ENCODE measurements at regions not wholly inside any gene's neighbourhood (a gene's known extent, or its start where the extent isn't known, plus 50 kb on each side); places are given as distances from the start of the nearest gene placed in this dataset.

GRCh38 chr13:40205771-40206240 is 460.6 kb downstream of the FOXO1 start:
- no peaks in the 10 kb centered on the region for H3K27me3 Mint-ChIP-seq
- peaks cover 13% of the 10 kb centered on the region for H3K36me3 Mint-ChIP-seq
- H3K4me3 Mint-ChIP-seq: no peak overlapping the region
- H3K4me1 Mint-ChIP-seq: peaks cover 21% of the 10 kb centered on the region
- DNase-seq: no peak
- no peak for ATAC-seq
- H3K27ac Mint-ChIP-seq: peak overlapping the region; percentile 70
- peaks cover 2% of the 10 kb centered on the region for H3K9me3 Mint-ChIP-seq (ENCODE audit: low read depth)
- CTCF ChIA-PET: interaction anchor here (1.0 to 1.1 kb wide), 2 partner anchors 11 to 80 kb away, joined by 3 read pairs; no protein-coding TSS in a partner anchor

GRCh38 chr13:40206241-40207000 is 460.0 kb downstream of the FOXO1 start:
- H3K4me1 Mint-ChIP-seq: peaks cover 21% of the 10 kb centered on the region
- H3K4me3 Mint-ChIP-seq: no peak overlapping the region
- H3K36me3 Mint-ChIP-seq: peaks cover 13% of the 10 kb centered on the region
- ATAC-seq (peak; percentile 86), DNase-seq (peak; percentile 54)
- peaks cover 2% of the 10 kb centered on the region for H3K9me3 Mint-ChIP-seq (ENCODE audit: low read depth)
- peak overlapping the region; percentile 88 for H3K27ac Mint-ChIP-seq
- CTCF ChIA-PET: interaction anchor here (0.9 to 1.1 kb wide), 4 partner anchors 12 to 137 kb away, joined by 3 read pairs; no protein-coding TSS in a partner anchor
- no peaks in the 10 kb centered on the region for H3K27me3 Mint-ChIP-seq

- Mint-ChIP-seq H3K36me3 (peaks cover 13% of the 10 kb centered on the region), H3K4me1 (peaks cover 21% of the 10 kb centered on the region), H3K4me3 (no peak overlapping the region), H3K27ac (peak overlapping the region; percentile 88), H3K9me3 (ENCODE audit: low read depth) (peaks cover 2% of the 10 kb centered on the region), H3K27me3 (no peaks in the 10 kb centered on the region)
- no peak for ATAC-seq
- CTCF ChIA-PET: interaction anchor here (0.9 to 1.0 kb wide), 3 partner anchors 12 to 138 kb away, joined by 3 read pairs; no protein-coding TSS in a partner anchor
- DNase-seq: no peak
These were observed 459.4 kb downstream of the FOXO1 start for GRCh38 chr13:40207001-40207478.

GRCh38 chr13:40208517-40208916 is 457.9 kb downstream of the FOXO1 start:
- peaks cover 21% of the 10 kb centered on the region for H3K4me1 Mint-ChIP-seq
- no peak overlapping the region for H3K4me3 Mint-ChIP-seq
- ATAC-seq (no peak), DNase-seq (no peak)
- peaks cover 13% of the 10 kb centered on the region for H3K36me3 Mint-ChIP-seq
- peaks cover 2% of the 10 kb centered on the region for H3K9me3 Mint-ChIP-seq (ENCODE audit: low read depth)
- CTCF ChIA-PET: no interaction called here
- no peak overlapping the region for H3K27ac Mint-ChIP-seq
- H3K27me3 Mint-ChIP-seq: no peaks in the 10 kb centered on the region

GRCh38 chr13:40210865-40211585 is 455.4 kb downstream of the FOXO1 start:
- H3K4me3 Mint-ChIP-seq: no peak overlapping the region
- DNase-seq: peak; percentile 11
- no peak overlapping the region for H3K27ac Mint-ChIP-seq
- peaks cover 14% of the 10 kb centered on the region for H3K4me1 Mint-ChIP-seq
- no peaks in the 10 kb centered on the region for H3K27me3 Mint-ChIP-seq
- peaks cover 11% of the 10 kb centered on the region for H3K36me3 Mint-ChIP-seq
- H3K9me3 Mint-ChIP-seq (ENCODE audit: low read depth): peaks cover 1% of the 10 kb centered on the region
- CTCF ChIA-PET: interaction anchor here (1.7 kb wide), 1 partner anchor 127 kb away, joined by 4 read pairs; no protein-coding TSS in a partner anchor
- no peak for ATAC-seq

- CTCF ChIA-PET: interaction anchor here (1.7 kb wide), 1 partner anchor 128 kb away, joined by 4 read pairs; no protein-coding TSS in a partner anchor
- Mint-ChIP-seq H3K27ac (no peak overlapping the region), H3K4me3 (no peak overlapping the region), H3K9me3 (ENCODE audit: low read depth) (no peaks in the 10 kb centered on the region), H3K4me1 (peaks cover 9% of the 10 kb centered on the region), H3K27me3 (no peaks in the 10 kb centered on the region), H3K36me3 (peaks cover 7% of the 10 kb centered on the region)
- peak; percentile 23 for DNase-seq
- no peak for ATAC-seq
These were observed 454.9 kb downstream of the FOXO1 start for GRCh38 chr13:40211586-40211968.

- ATAC-seq: no peak
- no peak for DNase-seq
- H3K27ac Mint-ChIP-seq: no peak overlapping the region
- CTCF ChIA-PET: no interaction called here
- peaks cover 1% of the 10 kb centered on the region for H3K36me3 Mint-ChIP-seq
- no peak overlapping the region for H3K4me3 Mint-ChIP-seq
- H3K4me1 Mint-ChIP-seq: no peaks in the 10 kb centered on the region
- no peaks in the 10 kb centered on the region for H3K9me3 Mint-ChIP-seq (ENCODE audit: low read depth)
- H3K27me3 Mint-ChIP-seq: no peaks in the 10 kb centered on the region
These were observed 452.7 kb downstream of the FOXO1 start for GRCh38 chr13:40213779-40214178.

- Mint-ChIP-seq H3K4me3 (no peak overlapping the region), H3K27me3 (no peaks in the 10 kb centered on the region), H3K36me3 (peaks cover 1% of the 10 kb centered on the region), H3K9me3 (ENCODE audit: low read depth) (no peaks in the 10 kb centered on the region), H3K27ac (no peak overlapping the region), H3K4me1 (peaks cover 3% of the 10 kb centered on the region)
- ATAC-seq (no peak), DNase-seq (no peak)
- CTCF ChIA-PET: interaction anchor here (0.8 kb wide), 1 partner anchor 98 kb away, joined by 3 read pairs; no protein-coding TSS in a partner anchor
These were observed 451.1 kb downstream of the FOXO1 start for GRCh38 chr13:40215311-40215710.

GRCh38 chr13:40215747-40216146 is 450.7 kb downstream of the FOXO1 start:
- H3K27ac Mint-ChIP-seq: peak overlapping the region; percentile 4

GRCh38 chr13:40217675-40218074 is 448.8 kb downstream of the FOXO1 start:
- H3K4me3 Mint-ChIP-seq: no peak overlapping the region
- CTCF ChIA-PET: interaction anchor here (0.7 to 1.4 kb wide), 2 partner anchors 34 to 92 kb away, joined by 3 read pairs; no protein-coding TSS in a partner anchor

More at GRCh38 chr13:40215747-40216146, 450.7 kb downstream of the FOXO1 start:
- CTCF ChIA-PET: no interaction called here
- Mint-ChIP-seq H3K27me3 (no peaks in the 10 kb centered on the region), H3K9me3 (ENCODE audit: low read depth) (no peaks in the 10 kb centered on the region), H3K36me3 (peaks cover 1% of the 10 kb centered on the region), H3K4me1 (peaks cover 8% of the 10 kb centered on the region), H3K4me3 (no peak overlapping the region)
- DNase-seq: peak; percentile 38
- ATAC-seq: no peak

GRCh38 chr13:40220299-40220935 is 446.0 kb downstream of the FOXO1 start:
- peak; percentile 37 for ATAC-seq
- Mint-ChIP-seq H3K4me3 (no peak overlapping the region), H3K27me3 (no peaks in the 10 kb centered on the region), H3K36me3 (no peaks in the 10 kb centered on the region), H3K9me3 (ENCODE audit: low read depth) (no peaks in the 10 kb centered on the region), H3K27ac (no peak overlapping the region), H3K4me1 (peaks cover 26% of the 10 kb centered on the region)
- CTCF ChIA-PET: interaction anchor here (1.1 to 1.5 kb wide), 3 partner anchors 29 to 557 kb away, joined by 3 read pairs; no protein-coding TSS in a partner anchor
- no peak for DNase-seq

More at GRCh38 chr13:40217675-40218074, 448.8 kb downstream of the FOXO1 start:
- ATAC-seq (no peak), DNase-seq (no peak)
- Mint-ChIP-seq H3K27me3 (no peaks in the 10 kb centered on the region), H3K36me3 (peaks cover 1% of the 10 kb centered on the region), H3K9me3 (ENCODE audit: low read depth) (no peaks in the 10 kb centered on the region), H3K27ac (no peak overlapping the region), H3K4me1 (peaks cover 26% of the 10 kb centered on the region)

GRCh38 chr13:40221131-40221459 is 445.3 kb downstream of the FOXO1 start:
- no peaks in the 10 kb centered on the region for H3K9me3 Mint-ChIP-seq (ENCODE audit: low read depth)
- no peaks in the 10 kb centered on the region for H3K27me3 Mint-ChIP-seq
- peaks cover 26% of the 10 kb centered on the region for H3K4me1 Mint-ChIP-seq
- CTCF ChIA-PET: interaction anchor here (1.2 kb wide), 1 partner anchor 278 kb away, joined by 3 read pairs; no protein-coding TSS in a partner anchor
- no peak for DNase-seq
- H3K36me3 Mint-ChIP-seq: no peaks in the 10 kb centered on the region
- ATAC-seq: no peak
- peak overlapping the region; percentile 75 for H3K27ac Mint-ChIP-seq
- no peak overlapping the region for H3K4me3 Mint-ChIP-seq

Measured in activated CD8-positive, alpha-beta memory T cell treated with anti-CD3 and anti-CD28 coated beads, Interleukin-2, amount 10 ng/mL, durations not matched to agents 7 days and 5 days (primary cell).